ENCODE measurements at regions not wholly inside any gene's neighbourhood (a gene's known extent, or its start where the extent isn't known, plus 50 kb on each side); places are given as distances from the start of the nearest gene placed in this dataset.

DNA sequence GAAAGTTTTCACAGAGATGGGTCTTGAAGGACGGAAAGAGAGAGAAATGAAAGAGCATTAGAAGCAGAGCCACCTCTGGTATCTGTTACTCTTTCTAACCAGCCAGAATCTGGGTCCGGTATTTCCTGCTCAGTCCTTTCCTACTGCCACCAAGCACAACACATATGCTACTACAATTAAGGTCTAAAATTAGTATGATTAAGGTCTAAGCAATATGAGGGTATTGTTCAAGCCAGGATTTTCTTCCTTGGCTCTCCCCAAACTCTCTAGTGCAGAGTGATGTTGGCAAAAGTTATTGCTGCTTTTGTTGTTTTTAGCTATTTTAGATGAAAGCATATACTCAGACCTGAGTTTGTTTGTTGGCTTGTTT is 59.2 kb upstream of the EED start:
- no peak for TF ChIP-seq POLR2A (IDR thresholded peaks at IDR 0.05)
- TF ChIP-seq, protein P1, sequence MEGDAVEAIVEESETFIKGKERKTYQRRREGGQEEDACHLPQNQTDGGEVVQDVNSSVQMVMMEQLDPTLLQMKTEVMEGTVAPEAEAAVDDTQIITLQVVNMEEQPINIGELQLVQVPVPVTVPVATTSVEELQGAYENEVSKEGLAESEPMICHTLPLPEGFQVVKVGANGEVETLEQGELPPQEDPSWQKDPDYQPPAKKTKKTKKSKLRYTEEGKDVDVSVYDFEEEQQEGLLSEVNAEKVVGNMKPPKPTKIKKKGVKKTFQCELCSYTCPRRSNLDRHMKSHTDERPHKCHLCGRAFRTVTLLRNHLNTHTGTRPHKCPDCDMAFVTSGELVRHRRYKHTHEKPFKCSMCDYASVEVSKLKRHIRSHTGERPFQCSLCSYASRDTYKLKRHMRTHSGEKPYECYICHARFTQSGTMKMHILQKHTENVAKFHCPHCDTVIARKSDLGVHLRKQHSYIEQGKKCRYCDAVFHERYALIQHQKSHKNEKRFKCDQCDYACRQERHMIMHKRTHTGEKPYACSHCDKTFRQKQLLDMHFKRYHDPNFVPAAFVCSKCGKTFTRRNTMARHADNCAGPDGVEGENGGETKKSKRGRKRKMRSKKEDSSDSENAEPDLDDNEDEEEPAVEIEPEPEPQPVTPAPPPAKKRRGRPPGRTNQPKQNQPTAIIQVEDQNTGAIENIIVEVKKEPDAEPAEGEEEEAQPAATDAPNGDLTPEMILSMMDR (IDR thresholded peaks at IDR 0.05), result no peak
- TF ChIP-seq POLR2AphosphoS5 (IDR thresholded peaks at IDR 0.05), result no peak

All from stomach (tissue), 4 donors.